H1 (cell line): ENCODE measurements at regions not wholly inside any gene's neighbourhood (a gene's known extent, or its start where the extent isn't known, plus 50 kb on each side); places are given as distances from the start of the nearest gene placed in this dataset.

ENCODE experiments used
- ASH2L ChIP-seq: fragments of 200-600, 300-600 bp; sonication (generic); IDR thresholded peaks from one replicate; pipeline ENCODE4 v1.7.1; 2017; ENCODE audit warnings: low read length
- BCL11A ChIP-seq, 2 experiments: IDR thresholded peaks; one replicate each; pipeline ENCODE4 v1.6.1; 2011; ENCODE audit warnings: low read depth in 2 of 2, low read length in 2 of 2, mild to moderate bottlenecking in 2 of 2
- CREB1 ChIP-seq: IDR thresholded peaks from 2 replicates; pipeline ENCODE4 v1.6.1; 2012; ENCODE audit warnings: inconsistent platforms
- KDM1A ChIP-seq: fragments of 200-600, 300-600 bp; sonication (generic); IDR thresholded peaks from 2 replicates; pipeline ENCODE4 v1.7.1; 2016; ENCODE audit warnings: mild to moderate bottlenecking, low read length, borderline replicate concordance
- KDM5A ChIP-seq: fragments of 200-600 bp; IDR thresholded peaks from 2 replicates; pipeline ENCODE4 v1.7.1; 2012; ENCODE audit warnings: mild to moderate bottlenecking, low read length, inconsistent platforms, mixed read lengths
- POLR2A ChIP-seq, 2 experiments: IDR thresholded peaks; 1 replicate in 1 of 2; 2 replicates in 1 of 2; pipeline ENCODE4 v1.6.1; 2011; ENCODE audit warnings: low read depth in 2 of 2, low read length in 2 of 2, mild to moderate bottlenecking in 2 of 2; ENCODE audit errors: control extremely low read depth in 1 of 2
- POLR2AphosphoS5 ChIP-seq: IDR thresholded peaks from 2 replicates; pipeline ENCODE4 v1.6.1; 2011; ENCODE audit warnings: low read depth, low read length
- RXRA ChIP-seq: IDR thresholded peaks from 2 replicates; pipeline ENCODE4 v1.6.1; 2011; ENCODE audit warnings: low read depth, mild to moderate bottlenecking, low read length, moderate library complexity; ENCODE audit not compliant: insufficient read depth
- SIN3A ChIP-seq, 2 experiments: IDR thresholded peaks in 1 of 2; conservative IDR thresholded peaks in 1 of 2; 2 replicates each; pipeline ENCODE4 v1.6.1; 2011 to 2012; ENCODE audit warnings: low read length in 2 of 2, improper control_type of control experiment in 1 of 2, low read depth in 1 of 2, mild to moderate bottlenecking in 1 of 2
- TEAD4 ChIP-seq: IDR thresholded peaks from 2 replicates; pipeline ENCODE4 v1.6.1; 2012; ENCODE audit warnings: low read depth, low read length, inconsistent platforms, mixed read lengths

GRCh38 chr17:77042476-77043231 lies 98.1 kb upstream of the SEC14L1 start (continued):
- TF ChIP-seq KDM1A (no peak), SIN3A (conservative IDR thresholded peaks at IDR 0.05 in 1 of 2, IDR thresholded peaks at IDR 0.05 in 1 of 2; ENCODE audit: low read depth in 1 of 2, low read length in 2 of 2) (no peak), POLR2A (IDR thresholded peaks at IDR 0.05; ENCODE audit: control extremely low read depth in 1 of 2, low read depth in 2 of 2, low read length in 2 of 2) (no peak), KDM5A (no peak), BCL11A (IDR thresholded peaks at IDR 0.05; ENCODE audit: low read depth in 2 of 2, low read length in 2 of 2) (no peak), POLR2AphosphoS5 (no peak), TEAD4 (no peak), RXRA (no peak), ASH2L (no peak), CREB1 (no peak)
